CD4-positive, alpha-beta T cell (primary cell): ENCODE measurements at regions not wholly inside any gene's neighbourhood (a gene's known extent, or its start where the extent isn't known, plus 50 kb on each side); places are given as distances from the start of the nearest gene placed in this dataset.
"Not testable (repeated sequence)": the region's sequence is repeated elsewhere in the genome, so short reads cannot be mapped to it uniquely, and the experiment has no call there.

Experiments
- ATAC-seq: fragments of 200-7000 bp; cut with Tn5 transposase; one replicate; pipeline ENCODE4 v1.10.0; 2022; ENCODE audit warnings: mild to moderate bottlenecking; ENCODE audit not compliant: poor library complexity
- CTCF ChIA-PET: fragments of 350-600 bp; sonication (Branson Sonifier 250); formaldehyde crosslinking; loops from one replicate; lab custom pipeline; 2021; ENCODE audit warnings: antibody characterized with exemption, inconsistent platforms; lab: Charles Lee
- POLR2A ChIA-PET: fragments of 350-600 bp; sonication (Branson Sonifier 250); formaldehyde crosslinking; loops from one replicate; lab custom pipeline; 2021; ENCODE audit warnings: antibody characterized with exemption, inconsistent platforms; lab: Charles Lee
- DNase-seq, 14 experiments: peaks; one replicate each; pipeline ENCODE4 v3.0.0-alpha.2; 2013 to 2020; ENCODE audit warnings: mixed read lengths in 2 of 14
- H3K27ac ChIP-seq, 2 donors: one replicate each; pipeline versions ENCODE4 v1.5.1 to v1.7.0; 2013; ENCODE audit warnings: low read length in 2 of 2, low read depth in 1 of 2, mild to moderate bottlenecking in 1 of 2
- H3K27me3 ChIP-seq, 2 experiments: 1 replicate in 1 of 2; 2 replicates in 1 of 2; pipeline versions ENCODE4 v1.6.1 to v1.7.0; 2013; ENCODE audit warnings: low read length in 2 of 2, control low read depth in 1 of 2, mild to moderate bottlenecking in 1 of 2, moderate library complexity in 1 of 2; ENCODE audit not compliant: insufficient read depth in 2 of 2, control insufficient read depth in 1 of 2
- H3K36me3 ChIP-seq: one replicate; pipeline ENCODE4 v1.6.1; 2013; ENCODE audit warnings: low read length, control low read depth; ENCODE audit not compliant: insufficient read depth
- H3K4me1 ChIP-seq: one replicate; pipeline ENCODE4 v1.6.1; 2013; ENCODE audit warnings: low read length, control low read depth; ENCODE audit not compliant: insufficient read depth
- H3K4me3 ChIP-seq: one replicate; pipeline ENCODE4 v1.5.1; 2013; ENCODE audit warnings: mild to moderate bottlenecking, low read length, moderate library complexity
- H3K9me3 ChIP-seq, 2 experiments: 1 replicate in 1 of 2; 2 replicates in 1 of 2; pipeline versions ENCODE4 v1.6.1 to v1.7.0; 2013; ENCODE audit warnings: low read length in 2 of 2, mild to moderate bottlenecking in 2 of 2, control low read depth in 1 of 2, moderate library complexity in 1 of 2; ENCODE audit not compliant: control insufficient read depth in 1 of 2, insufficient read depth in 1 of 2
- H3K27ac Mint-ChIP-seq: one replicate; pipeline ENCODE4 v1.8.0; 2020; ENCODE audit warnings: mixed read lengths
- H3K27me3 Mint-ChIP-seq: one replicate; pipeline ENCODE4 v1.8.0; 2021; ENCODE audit warnings: mixed read lengths
- H3K36me3 Mint-ChIP-seq: one replicate; pipeline ENCODE4 v1.8.0; 2021; ENCODE audit warnings: low read depth, mixed read lengths
- H3K4me1 Mint-ChIP-seq: one replicate; pipeline ENCODE4 v1.8.0; 2021; ENCODE audit warnings: low read depth, mixed read lengths
- H3K4me3 Mint-ChIP-seq: one replicate; pipeline ENCODE4 v1.8.0; 2020; ENCODE audit warnings: mild to moderate bottlenecking, mixed read lengths
- H3K9me3 Mint-ChIP-seq: one replicate; pipeline ENCODE4 v1.8.0; 2020; ENCODE audit warnings: mixed read lengths
- CTCF ChIP-seq: fragments of 200-600 bp; IDR thresholded peaks from one replicate; pipeline ENCODE4 v1.8.0; 2022; ENCODE audit warnings: antibody characterized with exemption, mild to moderate bottlenecking
- intact Hi-C, 2 experiments: fragments of 100-400 bp; cut with DNase I in 1 of 2; cut with micrococcal nuclease in 1 of 2; formaldehyde crosslinking; loops; one replicate each; pipeline versions ENCODE4 v1.15.1 to v1.9.0; 2023 to 2025; cut with DNase I, micrococcal nuclease

DNA sequence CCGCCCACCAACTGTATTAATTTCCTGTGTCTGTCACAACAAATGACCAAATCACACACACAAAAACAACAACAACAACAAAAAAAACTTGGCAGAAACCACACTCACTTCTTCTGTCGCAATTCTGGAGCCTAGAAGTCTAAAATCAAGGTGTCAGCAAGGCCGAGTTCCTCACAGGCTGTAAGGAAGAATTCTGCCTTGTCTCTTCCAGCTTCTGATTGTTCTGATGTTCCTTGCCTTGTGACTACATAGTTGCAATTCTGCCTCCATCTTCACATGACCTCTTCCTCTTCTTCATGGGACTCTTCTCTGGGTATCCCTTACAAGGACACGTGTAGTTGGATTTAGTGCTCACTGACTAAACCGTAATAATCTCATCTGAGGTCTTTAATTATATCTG, 61.4 kb downstream of the IL12A start:
- H3K27ac ChIP-seq: no peak overlapping the region
- peaks cover 9% of the 10 kb centered on the region for H3K27me3 Mint-ChIP-seq
- TF ChIP-seq CTCF: no peak
- no peaks in the 10 kb centered on the region for H3K36me3 Mint-ChIP-seq
- ChIA-PET CTCF (no interaction called here), POLR2A (no interaction called here)
- H3K36me3 ChIP-seq: no peaks in the 10 kb centered on the region
- H3K4me3 ChIP-seq: no peak overlapping the region
- H3K4me1 Mint-ChIP-seq: no peaks in the 10 kb centered on the region
- no peak for DNase-seq
- H3K9me3 Mint-ChIP-seq: no peaks in the 10 kb centered on the region
- no peaks in the 10 kb centered on the region for H3K27me3 ChIP-seq
- H3K4me1 ChIP-seq: no peaks in the 10 kb centered on the region
- intact Hi-C loops: no loop called here
- no peak for ATAC-seq
- H3K4me3 Mint-ChIP-seq: no peak overlapping the region
- H3K27ac Mint-ChIP-seq: no peak overlapping the region
- no peaks in the 10 kb centered on the region for H3K9me3 ChIP-seq

DNA sequence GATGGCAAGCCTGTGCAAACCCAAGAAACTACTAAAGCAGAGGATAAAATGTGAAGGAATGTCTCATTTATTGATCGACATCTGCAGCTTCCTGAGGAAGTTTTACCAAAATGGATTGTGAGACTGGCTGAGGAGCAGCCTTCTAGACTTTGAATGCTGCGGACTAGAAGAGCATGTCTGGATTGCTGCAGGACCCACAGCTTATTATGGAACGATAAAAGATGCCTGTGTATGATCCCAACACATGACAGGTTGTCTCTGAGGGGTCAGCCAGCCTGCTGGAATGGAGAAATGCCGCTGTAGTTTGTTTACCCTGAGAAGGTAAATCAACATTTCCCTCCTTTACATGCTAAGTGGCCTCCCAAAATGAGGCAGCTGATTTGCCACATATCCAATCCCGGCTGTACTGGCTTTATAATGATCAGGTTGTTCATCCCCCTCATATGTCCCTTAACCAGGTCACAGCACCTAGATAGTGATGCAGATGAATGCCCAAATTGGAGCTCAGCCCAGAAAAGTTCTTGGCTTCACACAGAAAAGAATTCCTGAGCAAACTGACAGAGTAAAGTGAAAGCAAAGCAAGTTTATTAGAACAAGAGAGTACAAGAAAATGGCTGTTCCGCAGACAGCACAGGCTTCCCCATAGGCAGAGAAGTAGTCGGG, 63.9 kb downstream of the IL12A start:
- H3K4me3 ChIP-seq: no peak overlapping the region
- TF ChIP-seq CTCF: no peak
- H3K36me3 ChIP-seq: no peaks in the 10 kb centered on the region
- intact Hi-C loops: no loop called here
- Mint-ChIP-seq H3K9me3 (no peaks in the 10 kb centered on the region), H3K4me3 (no peak overlapping the region), H3K4me1 (no peaks in the 10 kb centered on the region), H3K27ac (no peak overlapping the region), H3K27me3 (peaks cover 12% of the 10 kb centered on the region), H3K36me3 (no peaks in the 10 kb centered on the region)
- H3K27ac ChIP-seq: no peak overlapping the region
- H3K27me3 ChIP-seq: no peaks in the 10 kb centered on the region
- DNase-seq (no peak), ATAC-seq (no peak)
- ChIA-PET CTCF (no interaction called here), POLR2A (no interaction called here)
- H3K4me1 ChIP-seq: no peaks in the 10 kb centered on the region
- no peaks in the 10 kb centered on the region for H3K9me3 ChIP-seq

- Histone ChIP-seq H3K4me3 (no peak overlapping the region), H3K27me3 (no peaks in the 10 kb centered on the region), H3K36me3 (no peaks in the 10 kb centered on the region), H3K9me3 (no peaks in the 10 kb centered on the region), H3K27ac (no peak overlapping the region), H3K4me1 (no peaks in the 10 kb centered on the region)
- no peak for TF ChIP-seq CTCF
- ChIA-PET POLR2A (no interaction called here), CTCF (no interaction called here)
- intact Hi-C loops: no loop called here
- no peaks in the 10 kb centered on the region for H3K4me1 Mint-ChIP-seq
- no peak overlapping the region for H3K4me3 Mint-ChIP-seq
- no peak overlapping the region for H3K27ac Mint-ChIP-seq
- H3K27me3 Mint-ChIP-seq: peaks cover 15% of the 10 kb centered on the region
- no peak for ATAC-seq
- H3K36me3 Mint-ChIP-seq: no peaks in the 10 kb centered on the region
- no peak for DNase-seq
- no peaks in the 10 kb centered on the region for H3K9me3 Mint-ChIP-seq
These were observed 64.4 kb downstream of the IL12A start for GRCh38 chr3:160053048-160053391.

DNA sequence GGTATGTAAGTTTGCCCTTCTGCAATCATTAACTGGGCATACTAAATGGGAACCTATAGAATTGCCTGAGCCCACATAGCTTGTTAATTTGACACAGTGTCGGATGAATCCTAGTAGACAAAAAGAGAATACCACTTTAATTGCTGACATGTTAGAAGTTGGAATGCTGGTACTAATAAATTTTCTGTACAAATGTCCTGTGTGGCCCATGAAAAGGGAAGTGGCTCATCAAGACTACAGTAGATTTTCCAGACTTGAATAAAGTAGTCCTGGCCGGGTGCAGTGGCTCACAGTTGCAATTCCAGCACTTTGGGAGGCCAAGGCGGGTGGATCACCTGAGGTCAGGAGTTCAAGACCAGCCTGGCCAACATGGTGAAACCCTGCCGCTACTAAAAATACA, 66.2 kb downstream of the IL12A start:
- H3K27ac Mint-ChIP-seq, ATAC-seq, H3K9me3 ChIP-seq, intact Hi-C loops, H3K4me1 ChIP-seq, H3K4me3 Mint-ChIP-seq, H3K9me3 Mint-ChIP-seq, H3K4me3 ChIP-seq, H3K27me3 ChIP-seq, H3K36me3 Mint-ChIP-seq, H3K27ac ChIP-seq, CTCF ChIA-PET, H3K4me1 Mint-ChIP-seq, H3K36me3 ChIP-seq, DNase-seq, POLR2A ChIA-PET: not testable (repeated sequence)
- H3K27me3 Mint-ChIP-seq: peaks cover 15% of the 10 kb centered on the region
